NT2/D1 (cell line): ENCODE measurements at regions not wholly inside any gene's neighbourhood (a gene's known extent, or its start where the extent isn't known, plus 50 kb on each side); places are given as distances from the start of the nearest gene placed in this dataset.

Experiments used
- YY1 ChIP-seq: IDR thresholded peaks from 2 replicates; pipeline ENCODE4 v1.6.1; 2011; ENCODE audit not compliant: insufficient read length, insufficient read depth
- ZNF274 ChIP-seq: IDR thresholded peaks from 2 replicates; pipeline ENCODE4 v1.6.1; 2011; ENCODE audit warnings: mild to moderate bottlenecking, low read depth, low read length

DNA sequence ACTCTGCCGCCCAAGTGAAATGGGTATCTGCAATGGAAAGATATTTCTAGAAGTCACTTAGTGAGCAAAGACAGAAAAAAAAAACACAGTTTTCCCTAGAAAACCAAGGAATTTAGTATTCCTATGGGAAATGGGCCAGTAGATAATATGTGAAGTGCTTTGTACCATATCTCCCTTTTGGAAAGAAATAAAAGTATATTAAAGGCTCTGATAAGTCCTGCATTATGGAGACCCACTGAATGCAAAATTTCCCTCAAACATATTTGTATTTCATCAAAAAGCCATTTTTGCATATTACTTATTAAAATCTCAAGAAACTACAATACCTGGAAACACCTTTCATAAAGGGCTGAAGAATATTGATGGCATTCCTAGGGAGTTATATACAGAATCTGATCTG lies 51.6 kb upstream of the DYNLRB2 start:
- no peak for TF ChIP-seq ZNF274
- no peak for TF ChIP-seq YY1
